Endothelial cell of umbilical vein (primary cell): ENCODE measurements at regions not wholly inside any gene's neighbourhood (a gene's known extent, or its start where the extent isn't known, plus 50 kb on each side); places are given as distances from the start of the nearest gene placed in this dataset.

Experiments
- BruUV-seq: library from RNA; stranded (reverse); fragments of 400-500 nt; replicated peaks from 2 replicates; lab custom pipeline; 2021; lab: Mats Ljungman, UMichigan
- CTCF ChIA-PET: fragments of 300-600, 350-600 bp; sonication (Branson Sonifier 250); formaldehyde crosslinking; loops from one replicate; lab custom pipeline; 2021; ENCODE audit warnings: antibody characterized with exemption, inconsistent platforms; lab: Charles Lee
- POLR2A ChIA-PET: fragments of 300-600, 350-600 bp; sonication (Branson Sonifier 250); formaldehyde crosslinking; loops from one replicate; lab custom pipeline; 2021; ENCODE audit warnings: antibody characterized with exemption, inconsistent platforms; lab: Charles Lee
- DNase-seq: peaks from one replicate; pipeline ENCODE4 v3.0.0-alpha.2; 2011; ENCODE audit warnings: low read depth, low spot score
- FAIRE-seq: peaks from 2 replicates; lab custom pipeline; 2011; peaks lifted over from hg19 to GRCh38; lab: Jason Lieb, UNC
- H2AFZ ChIP-seq: 2 replicates; pipeline ENCODE4 v1.6.0; 2012; ENCODE audit warnings: low read depth, low read length, control low read depth, inconsistent platforms
- H3K27ac ChIP-seq: 2 replicates; pipeline ENCODE4 v1.5.1; 2011; ENCODE audit warnings: low read depth, mild to moderate bottlenecking, control low read depth, low read length, moderate library complexity; ENCODE audit not compliant: insufficient read depth
- H3K27me3 ChIP-seq, 2 experiments: 2 replicates each; pipeline versions ENCODE4 v1.6.0 to v1.6.1; 2011; ENCODE audit warnings: low read length in 2 of 2, mixed read lengths in 1 of 2; ENCODE audit not compliant: control insufficient read depth in 2 of 2, insufficient read depth in 2 of 2
- H3K36me3 ChIP-seq, 2 experiments: 2 replicates in 1 of 2; 3 replicates in 1 of 2; pipeline ENCODE4 v1.5.1; 2011; ENCODE audit warnings: low read length in 2 of 2, mild to moderate bottlenecking in 1 of 2, moderate library complexity in 1 of 2; ENCODE audit not compliant: control insufficient read depth in 2 of 2, insufficient read depth in 2 of 2; ENCODE audit errors: extremely low read depth in 1 of 2
- H3K4me1 ChIP-seq: 3 replicates; pipeline ENCODE4 v1.5.1; 2011; ENCODE audit warnings: mild to moderate bottlenecking, low read length; ENCODE audit not compliant: control insufficient read depth, insufficient read depth; ENCODE audit errors: extremely low read depth
- H3K4me2 ChIP-seq: 2 replicates; pipeline ENCODE4 v1.6.1; 2011; ENCODE audit warnings: low read length, control low read depth, mixed read lengths; ENCODE audit not compliant: insufficient read depth
- H3K4me3 ChIP-seq, 3 experiments: fragments of 200-600 bp in 1 of 3; sonication (generic), shearing (Covaris generic) in 1 of 3; replicated peaks in 1 of 3; 2 replicates each; pipeline ENCODE4 v1.5.1; 2011 to 2016; ENCODE audit warnings: control low read depth in 3 of 3, low read length in 3 of 3, mild to moderate bottlenecking in 2 of 3, inconsistent platforms in 1 of 3, low read depth in 1 of 3, moderate library complexity in 1 of 3; ENCODE audit not compliant: insufficient read depth in 1 of 3
- H3K79me2 ChIP-seq: 2 replicates; pipeline ENCODE4 v1.6.0; 2012; ENCODE audit warnings: low read length, inconsistent platforms; ENCODE audit not compliant: control insufficient read depth, insufficient read depth
- H3K9ac ChIP-seq: replicated peaks from 2 replicates; pipeline ENCODE3; 2011; ENCODE audit warnings: low read length, control low read depth; ENCODE audit not compliant: insufficient read depth; ENCODE audit errors: extremely low read depth
- H3K9me1 ChIP-seq: replicated peaks from 3 replicates; pipeline ENCODE4 v1.6.0; 2011; ENCODE audit warnings: mild to moderate bottlenecking, low read length; ENCODE audit not compliant: control insufficient read depth, insufficient read depth; ENCODE audit errors: extremely low read depth
- H3K9me3 ChIP-seq: replicated peaks from 2 replicates; pipeline ENCODE4 v1.5.1; 2012; ENCODE audit warnings: low read length, inconsistent platforms; ENCODE audit not compliant: control insufficient read depth, insufficient read depth
- H4K20me1 ChIP-seq: replicated peaks from 2 replicates; pipeline ENCODE3; 2011; ENCODE audit warnings: mild to moderate bottlenecking, low read length; ENCODE audit not compliant: control insufficient read depth, insufficient read depth; ENCODE audit errors: extremely low read depth
- EZH2 ChIP-seq: IDR thresholded peaks from 2 replicates; pipeline ENCODE4 v1.6.1; 2012; ENCODE audit warnings: borderline replicate concordance, low read depth, mild to moderate bottlenecking, moderate library complexity, low read length, inconsistent platforms; ENCODE audit not compliant: severe bottlenecking
- GATA2 ChIP-seq: IDR thresholded peaks from 2 replicates; pipeline ENCODE4 v1.7.0; 2011; ENCODE audit warnings: low read depth, mild to moderate bottlenecking, moderate library complexity, mixed read lengths, low read length; ENCODE audit not compliant: insufficient read length, insufficient read depth
- JUN ChIP-seq: IDR thresholded peaks from 2 replicates; pipeline ENCODE4 v1.6.1; 2011; ENCODE audit warnings: borderline replicate concordance, low read depth; ENCODE audit not compliant: insufficient read length, insufficient read depth
- MYC ChIP-seq: IDR thresholded peaks from one replicate; pipeline ENCODE4 v1.6.1; 2011; ENCODE audit warnings: mild to moderate bottlenecking, low read depth, low read length
- POLR2AphosphoS5 ChIP-seq: IDR thresholded peaks from 2 replicates; pipeline ENCODE4 v1.6.1; 2012; ENCODE audit warnings: low read depth, mild to moderate bottlenecking, control low read depth, low read length, moderate library complexity; ENCODE audit not compliant: insufficient read depth
- dilution Hi-C: fragments of 300-500 bp; cut with MboI; formaldehyde crosslinking; loops from one replicate; pipeline ENCODE4 v1.15.0; 2019; ENCODE audit warnings: low sequenced_read_pairs; ENCODE audit not compliant: extremely low pct_ligation_motif_present
- intact Hi-C: fragments of 100-400 bp; cut with micrococcal nuclease; formaldehyde crosslinking; loops from one replicate; pipeline ENCODE4 v1.10.0; 2022
- TF ChIP-seq, protein P1 (sequence below): IDR thresholded peaks from 2 replicates; pipeline ENCODE4 v1.6.1; 2011; ENCODE audit not compliant: insufficient read depth, insufficient read length

- Histone ChIP-seq H4K20me1 (no peaks in the 10 kb centered on the region), H3K4me1 (no peaks in the 10 kb centered on the region), H3K9me1 (no peaks in the 10 kb centered on the region), H3K27me3 (no peaks in the 10 kb centered on the region), H3K9me3 (no peaks in the 10 kb centered on the region), H2AFZ (no peak overlapping the region), H3K79me2 (no peaks in the 10 kb centered on the region), H3K36me3 (no peaks in the 10 kb centered on the region), H3K4me2 (no peak overlapping the region), H3K4me3 (no peak overlapping the region), H3K27ac (no peak overlapping the region), H3K9ac (no peak overlapping the region)
- intact Hi-C loops = no loop called here
- ChIA-PET POLR2A (no interaction called here), CTCF (no interaction called here)
- dilution Hi-C loops = no loop called here
- no TSS peak for BruUV-seq
- FAIRE-seq = no peak
- TF ChIP-seq MYC (no peak), EZH2 (no peak)
- DNase-seq = no peak
Measured at GRCh38 chr1:17880449-17880848, 125.3 kb downstream of the ACTL8 start.

- no peak overlapping the region for H3K4me3 ChIP-seq
- DNase-seq (no peak), FAIRE-seq (no peak)
- no TSS peak for BruUV-seq
- H2AFZ ChIP-seq = no peak overlapping the region
- no peaks in the 10 kb centered on the region for H3K36me3 ChIP-seq
- H3K9ac ChIP-seq = no peak overlapping the region
- dilution Hi-C loops = no loop called here
- no peaks in the 10 kb centered on the region for H3K9me3 ChIP-seq
- TF ChIP-seq, protein P1, sequence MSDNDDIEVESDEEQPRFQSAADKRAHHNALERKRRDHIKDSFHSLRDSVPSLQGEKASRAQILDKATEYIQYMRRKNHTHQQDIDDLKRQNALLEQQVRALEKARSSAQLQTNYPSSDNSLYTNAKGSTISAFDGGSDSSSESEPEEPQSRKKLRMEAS = no peak
- TF ChIP-seq POLR2AphosphoS5 (no peak), GATA2 (no peak), JUN (no peak), EZH2 (no peak)
- H3K4me1 ChIP-seq = no peaks in the 10 kb centered on the region
- no peaks in the 10 kb centered on the region for H3K79me2 ChIP-seq
- POLR2A ChIA-PET = no interaction called here
- CTCF ChIA-PET = no interaction called here
- H3K27me3 ChIP-seq = no peaks in the 10 kb centered on the region
- intact Hi-C loops = no loop called here
- no peak overlapping the region for H3K27ac ChIP-seq
- H4K20me1 ChIP-seq = no peaks in the 10 kb centered on the region
- H3K9me1 ChIP-seq = no peaks in the 10 kb centered on the region
- H3K4me2 ChIP-seq = no peak overlapping the region
Measured at GRCh38 chr1:17881761-17882160, 126.6 kb downstream of the ACTL8 start.
